ENCODE measurements at regions not wholly inside any gene's neighbourhood (a gene's known extent, or its start where the extent isn't known, plus 50 kb on each side); places are given as distances from the start of the nearest gene placed in this dataset.

DNA sequence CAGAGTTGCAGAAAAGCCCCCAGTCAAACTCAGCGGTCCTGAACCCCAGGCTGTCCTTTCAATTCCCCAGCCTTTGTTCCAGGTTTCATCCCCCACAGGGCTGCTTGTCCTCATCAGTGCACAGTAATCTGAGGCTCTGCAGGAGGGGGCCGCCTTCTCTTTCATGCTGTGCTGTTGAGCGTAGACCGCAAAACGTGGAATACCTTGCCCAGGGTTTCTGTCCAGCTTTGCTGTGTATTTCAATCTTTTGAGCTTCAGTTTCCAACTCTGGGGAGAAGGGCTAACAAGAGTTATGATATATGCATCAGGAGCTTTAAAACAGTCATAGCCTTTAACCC is 64.8 kb downstream of the FAM43A start:
- Histone ChIP-seq H3K79me2 (replicated peaks; ENCODE audit: insufficient read depth, low read length) (no peaks in the 10 kb centered on the region), H2AFZ (ENCODE audit: low read depth, low read length) (no peak overlapping the region), H3K27me3 (ENCODE audit: insufficient read depth, low read depth, low read length) (no peaks in the 10 kb centered on the region), H3K9me2 (ENCODE audit: insufficient read depth, low read length) (no peaks in the 10 kb centered on the region), H3K9me3 (ENCODE audit: low read length) (no peaks in the 10 kb centered on the region), H4K20me1 (ENCODE audit: insufficient read depth) (no peaks in the 10 kb centered on the region), H3K27ac (ENCODE audit: low read length) (no peak overlapping the region), H3K36me3 (ENCODE audit: insufficient read depth, low read length) (no peaks in the 10 kb centered on the region), H3K9ac (ENCODE audit: low read length) (no peak overlapping the region), H3F3A (ENCODE audit: insufficient read depth, low read length, poor library complexity, severe bottlenecking) (no peaks in the 10 kb centered on the region), H3K4me2 (ENCODE audit: low read length) (no peak overlapping the region), H3K4me3 (ENCODE audit: low read length) (no peak overlapping the region)
- TF ChIP-seq POLR2AphosphoS5 (IDR thresholded peaks at IDR 0.05) (peak; percentile 34), EZH2 (IDR thresholded peaks at IDR 0.05; ENCODE audit: borderline replicate concordance, insufficient read depth, low read length, poor library complexity, severe bottlenecking) (no peak), MXI1 (conservative IDR thresholded peaks at IDR 0.05; ENCODE audit: poor library complexity, severe bottlenecking) (no peak)

- TF ChIP-seq, protein P1, sequence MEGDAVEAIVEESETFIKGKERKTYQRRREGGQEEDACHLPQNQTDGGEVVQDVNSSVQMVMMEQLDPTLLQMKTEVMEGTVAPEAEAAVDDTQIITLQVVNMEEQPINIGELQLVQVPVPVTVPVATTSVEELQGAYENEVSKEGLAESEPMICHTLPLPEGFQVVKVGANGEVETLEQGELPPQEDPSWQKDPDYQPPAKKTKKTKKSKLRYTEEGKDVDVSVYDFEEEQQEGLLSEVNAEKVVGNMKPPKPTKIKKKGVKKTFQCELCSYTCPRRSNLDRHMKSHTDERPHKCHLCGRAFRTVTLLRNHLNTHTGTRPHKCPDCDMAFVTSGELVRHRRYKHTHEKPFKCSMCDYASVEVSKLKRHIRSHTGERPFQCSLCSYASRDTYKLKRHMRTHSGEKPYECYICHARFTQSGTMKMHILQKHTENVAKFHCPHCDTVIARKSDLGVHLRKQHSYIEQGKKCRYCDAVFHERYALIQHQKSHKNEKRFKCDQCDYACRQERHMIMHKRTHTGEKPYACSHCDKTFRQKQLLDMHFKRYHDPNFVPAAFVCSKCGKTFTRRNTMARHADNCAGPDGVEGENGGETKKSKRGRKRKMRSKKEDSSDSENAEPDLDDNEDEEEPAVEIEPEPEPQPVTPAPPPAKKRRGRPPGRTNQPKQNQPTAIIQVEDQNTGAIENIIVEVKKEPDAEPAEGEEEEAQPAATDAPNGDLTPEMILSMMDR (IDR thresholded peaks at IDR 0.05; ENCODE audit: poor library complexity, severe bottlenecking), result no peak
- TF ChIP-seq SMC3 (conservative IDR thresholded peaks at IDR 0.05; ENCODE audit: poor library complexity) (no peak), REST (IDR thresholded peaks at IDR 0.05; ENCODE audit: borderline replicate concordance) (no peak), TAF1 (IDR thresholded peaks at IDR 0.05; ENCODE audit: low read depth) (no peak), POLR2AphosphoS5 (IDR thresholded peaks at IDR 0.05) (no peak), EP300 (conservative IDR thresholded peaks at IDR 0.05; ENCODE audit: poor library complexity, severe bottlenecking) (no peak), MXI1 (conservative IDR thresholded peaks at IDR 0.05; ENCODE audit: poor library complexity, severe bottlenecking) (no peak), RAD21 (conservative IDR thresholded peaks at IDR 0.05) (no peak), EZH2 (IDR thresholded peaks at IDR 0.05; ENCODE audit: borderline replicate concordance, insufficient read depth, low read length, poor library complexity, severe bottlenecking) (no peak)
- Histone ChIP-seq H3K36me3 (ENCODE audit: insufficient read depth, low read length) (no peaks in the 10 kb centered on the region), H4K20me1 (ENCODE audit: insufficient read depth) (no peaks in the 10 kb centered on the region), H3K9me2 (ENCODE audit: insufficient read depth, low read length) (no peaks in the 10 kb centered on the region), H3K79me2 (replicated peaks; ENCODE audit: insufficient read depth, low read length) (no peaks in the 10 kb centered on the region), H3K27me3 (ENCODE audit: insufficient read depth, low read depth, low read length) (no peaks in the 10 kb centered on the region), H3K27ac (ENCODE audit: low read length) (no peak overlapping the region), H3K4me2 (ENCODE audit: low read length) (no peak overlapping the region), H2AFZ (ENCODE audit: low read depth, low read length) (no peak overlapping the region), H3K9me3 (ENCODE audit: low read length) (no peaks in the 10 kb centered on the region), H3F3A (ENCODE audit: insufficient read depth, low read length, poor library complexity, severe bottlenecking) (no peaks in the 10 kb centered on the region), H3K9ac (ENCODE audit: low read length) (no peak overlapping the region), H3K4me3 (ENCODE audit: low read length) (no peak overlapping the region)
These were observed 70.2 kb downstream of the FAM43A start for GRCh38 chr3:194755671-194756459.
